Liver (tissue), 8 donors: ENCODE measurements at regions not wholly inside any gene's neighbourhood (a gene's known extent, or its start where the extent isn't known, plus 50 kb on each side); places are given as distances from the start of the nearest gene placed in this dataset.

Experiments used
- DNase-seq: peaks from one replicate; pipeline ENCODE4 v3.0.0-alpha.2; 2017; ENCODE audit warnings: low spot score
- H3K27ac ChIP-seq, 2 donors: one replicate each; pipeline ENCODE4 v1.7.0; 2013; ENCODE audit warnings: inconsistent platforms in 2 of 2, low read length in 2 of 2, control low read depth in 1 of 2, low read depth in 1 of 2, mild to moderate bottlenecking in 1 of 2
- H3K27me3 ChIP-seq, 4 donors: one replicate each; pipeline versions ENCODE4 v1.6.1 to v1.7.0; 2013; ENCODE audit warnings: low read length in 3 of 4, inconsistent platforms in 1 of 4, mild to moderate bottlenecking in 1 of 4, moderate library complexity in 1 of 4; ENCODE audit not compliant: control insufficient read depth in 4 of 4, insufficient read depth in 4 of 4
- H3K36me3 ChIP-seq, 4 donors: one replicate each; pipeline versions ENCODE4 v1.6.1 to v1.7.0; 2013; ENCODE audit warnings: low read length in 3 of 4, mild to moderate bottlenecking in 3 of 4, low read depth in 1 of 4, moderate library complexity in 1 of 4; ENCODE audit not compliant: control insufficient read depth in 4 of 4, insufficient read depth in 3 of 4
- H3K4me1 ChIP-seq, 4 donors: one replicate each; pipeline versions ENCODE4 v1.6.1 to v1.7.0; 2013; ENCODE audit warnings: low read length in 3 of 4, mild to moderate bottlenecking in 3 of 4, moderate library complexity in 1 of 4; ENCODE audit not compliant: control insufficient read depth in 4 of 4, insufficient read depth in 4 of 4
- H3K4me3 ChIP-seq, 3 donors: one replicate each; pipeline versions ENCODE4 v1.6.1 to v1.7.0; 2013; ENCODE audit warnings: low read length in 3 of 3, control low read depth in 1 of 3, low read depth in 1 of 3, mild to moderate bottlenecking in 1 of 3
- H3K9ac ChIP-seq, 2 donors: one replicate each; pipeline ENCODE4 v1.7.0; 2013; ENCODE audit warnings: low read length in 2 of 2, mild to moderate bottlenecking in 2 of 2, moderate library complexity in 2 of 2, control low read depth in 1 of 2, low read depth in 1 of 2
- H3K9me3 ChIP-seq, 4 donors: one replicate each; pipeline versions ENCODE4 v1.6.1 to v1.7.0; 2013; ENCODE audit warnings: low read length in 3 of 4; ENCODE audit not compliant: control insufficient read depth in 4 of 4
- ATF3 ChIP-seq: IDR thresholded peaks from 2 replicates; pipeline ENCODE4 v1.6.1; 2016; ENCODE audit warnings: antibody characterized with exemption
- CTCF ChIP-seq: fragments of 150-350 bp; IDR thresholded peaks from 2 replicates; pipeline ENCODE4 v1.5.1; 2017; ENCODE audit warnings: improper control_type of control experiment, low read depth, low read length; ENCODE audit not compliant: missing input control
- EGR1 ChIP-seq, 2 donors: IDR thresholded peaks; 2 replicates each; pipeline ENCODE4 v1.6.1; 2016 to 2018; ENCODE audit warnings: antibody characterized with exemption in 2 of 2, low read depth in 2 of 2
- FOXA1 ChIP-seq: IDR thresholded peaks from 2 replicates; pipeline ENCODE4 v1.6.1; 2016; ENCODE audit warnings: antibody characterized with exemption
- FOXA2 ChIP-seq: IDR thresholded peaks from 2 replicates; pipeline ENCODE4 v1.6.1; 2016; ENCODE audit warnings: antibody characterized with exemption
- GABPA ChIP-seq, 2 donors: IDR thresholded peaks in 1 of 2; conservative IDR thresholded peaks in 1 of 2; 2 replicates each; pipeline ENCODE4 v1.6.1; 2016; ENCODE audit warnings: antibody characterized with exemption in 2 of 2, mild to moderate bottlenecking in 1 of 2, moderate library complexity in 1 of 2
- HNF4A ChIP-seq, 2 donors: conservative IDR thresholded peaks; 2 replicates each; pipeline ENCODE4 v1.6.1; 2016; ENCODE audit warnings: antibody characterized with exemption in 2 of 2, mild to moderate bottlenecking in 2 of 2
- HNF4G ChIP-seq: IDR thresholded peaks from 2 replicates; pipeline ENCODE4 v1.6.1; 2016; ENCODE audit warnings: antibody characterized with exemption
- JUND ChIP-seq, 2 donors: IDR thresholded peaks; 2 replicates each; pipeline ENCODE4 v1.6.1; 2016; ENCODE audit warnings: antibody characterized with exemption in 2 of 2
- MAX ChIP-seq: IDR thresholded peaks from 2 replicates; pipeline ENCODE4 v1.6.1; 2016; ENCODE audit warnings: antibody characterized with exemption
- NR2F2 ChIP-seq: IDR thresholded peaks from 2 replicates; pipeline ENCODE4 v1.6.1; 2016; ENCODE audit warnings: antibody characterized with exemption
- RAD21 ChIP-seq, 2 donors: IDR thresholded peaks; 2 replicates each; pipeline ENCODE4 v1.6.1; 2016; ENCODE audit warnings: antibody characterized with exemption in 2 of 2, mild to moderate bottlenecking in 2 of 2
- REST ChIP-seq: IDR thresholded peaks from 2 replicates; pipeline ENCODE4 v1.6.1; 2016; ENCODE audit warnings: antibody characterized with exemption, mild to moderate bottlenecking
- RXRA ChIP-seq, 2 donors: IDR thresholded peaks; 2 replicates each; pipeline ENCODE4 v1.6.1; 2017 to 2018; ENCODE audit warnings: antibody characterized with exemption in 2 of 2, mild to moderate bottlenecking in 1 of 2
- SP1 ChIP-seq: IDR thresholded peaks from 2 replicates; pipeline ENCODE4 v1.6.1; 2018; ENCODE audit warnings: antibody characterized with exemption, mild to moderate bottlenecking
- TAF1 ChIP-seq: conservative IDR thresholded peaks from 2 replicates; pipeline ENCODE4 v1.6.1; 2016; ENCODE audit warnings: antibody characterized with exemption, mild to moderate bottlenecking
- YY1 ChIP-seq: IDR thresholded peaks from 2 replicates; pipeline ENCODE4 v1.6.1; 2016; ENCODE audit warnings: antibody characterized with exemption, mild to moderate bottlenecking
- ZBTB33 ChIP-seq: IDR thresholded peaks from 2 replicates; pipeline ENCODE4 v1.6.1; 2016; ENCODE audit warnings: antibody characterized with exemption
- WGBS: extraction: QIAGEN DNeasy Blood & Tissue Kit; methylation state at CpG from one replicate; pipeline ENCODE4 v1.1.7; 2013; 5-methylcytosine and 5-hydroxymethylcytosine counted together
- donor health status: healthy.
- donor health status: healthy.
- donor health status: healthy.
- donor health status: healthy.
- donor health status: healthy.

- TF ChIP-seq ZBTB33 (no peak), FOXA1 (no peak), RXRA (IDR thresholded peaks at IDR 0.05) (no peak), FOXA2 (no peak), RAD21 (IDR thresholded peaks at IDR 0.05) (no peak), HNF4G (no peak)
Observed at GRCh38 chr4:188858696-188859095, 719.5 kb downstream of the TRIML1 start (continued).

- H3K9me3 ChIP-seq, result peaks cover 0 to 3% (median 0%) of the 10 kb centered on the region in 4 donors
- no peak overlapping the region for H3K4me3 ChIP-seq
- H3K4me1 ChIP-seq, result no peaks in the 10 kb centered on the region
- H3K27me3 ChIP-seq, result no peaks in the 10 kb centered on the region
- WGBS, result 58% methylated on average over 10 of the region's 10 CpGs
- no peak overlapping the region for H3K9ac ChIP-seq
- H3K27ac ChIP-seq, result no peak overlapping the region
- DNase-seq, result no peak
- H3K36me3 ChIP-seq, result no peaks in the 10 kb centered on the region
- TF ChIP-seq TAF1 (no peak), RXRA (IDR thresholded peaks at IDR 0.05) (no peak)
Observed at GRCh38 chr4:188864741-188865140, 725.5 kb downstream of the TRIML1 start.

- DNase-seq, result no peak
- H3K36me3 ChIP-seq, result no peaks in the 10 kb centered on the region
- no peak for TF ChIP-seq HNF4G
- no peak for TF ChIP-seq RAD21 (IDR thresholded peaks at IDR 0.05)
- TF ChIP-seq ZBTB33, result no peak
- TF ChIP-seq HNF4A (conservative IDR thresholded peaks at IDR 0.05), result no peak
- no peak for TF ChIP-seq GABPA (IDR thresholded peaks at IDR 0.05 in 1 of 2, conservative IDR thresholded peaks at IDR 0.05 in 1 of 2)
- TF ChIP-seq REST, result no peak
- no peak for TF ChIP-seq ATF3
- no peak for TF ChIP-seq FOXA2
- no peak for TF ChIP-seq FOXA1
- no peak for TF ChIP-seq SP1
- no peak for TF ChIP-seq NR2F2
- no peak for TF ChIP-seq YY1
- TF ChIP-seq CTCF, result no peak
- TF ChIP-seq EGR1 (IDR thresholded peaks at IDR 0.05; ENCODE audit: low read depth in 2 of 2), result no peak
- no peak for TF ChIP-seq TAF1
- no peak for TF ChIP-seq RXRA (IDR thresholded peaks at IDR 0.05)
- TF ChIP-seq JUND (IDR thresholded peaks at IDR 0.05), result no peak
- TF ChIP-seq MAX, result no peak
- no peaks in the 10 kb centered on the region for H3K27me3 ChIP-seq
- no peak overlapping the region for H3K4me3 ChIP-seq
- H3K9ac ChIP-seq, result no peak overlapping the region
- H3K9me3 ChIP-seq, result peaks cover 0 to 3% (median 0%) of the 10 kb centered on the region in 4 donors
- H3K27ac ChIP-seq, result no peak overlapping the region
- H3K4me1 ChIP-seq, result no peaks in the 10 kb centered on the region
- WGBS, result 3% methylated on average over 1 of the region's 1 CpG
Observed at GRCh38 chr4:188867796-188868195, 728.6 kb downstream of the TRIML1 start.
